ENCODE measurements at regions not wholly inside any gene's neighbourhood (a gene's known extent, or its start where the extent isn't known, plus 50 kb on each side); places are given as distances from the start of the nearest gene placed in this dataset.

- Histone ChIP-seq H3K4me3 (ENCODE audit: insufficient read depth, low read depth, low read length) (no peak overlapping the region), H3K36me3 (ENCODE audit: control insufficient read depth, insufficient read depth, low read length) (no peaks in the 10 kb centered on the region), H3K9me3 (ENCODE audit: control insufficient read depth, insufficient read depth, low read length) (no peaks in the 10 kb centered on the region; the same call in 1 of the 2 replicates), H3K18ac (ENCODE audit: low read depth, low read length) (no peak overlapping the region), H2AK9ac (replicated peaks; ENCODE audit: low read depth, low read length, poor library complexity) (no peak overlapping the region), H3K9ac (ENCODE audit: low read depth, low read length) (no peak overlapping the region), H2BK5ac (ENCODE audit: low read depth, low read length, poor library complexity, severe bottlenecking) (no peak overlapping the region), H3K4ac (ENCODE audit: low read depth, low read length) (no peak overlapping the region), H2BK120ac (ENCODE audit: low read depth, low read length) (no peak overlapping the region), H3K79me1 (ENCODE audit: low read depth in 1 of 2, low read length in 2 of 2) (no peaks in the 10 kb centered on the region), H2AFZ (replicated peaks; ENCODE audit: low read length, poor library complexity) (no peak overlapping the region), H3K27ac (ENCODE audit: insufficient read depth, low read length) (no peak overlapping the region), H4K91ac (ENCODE audit: insufficient read depth, low read depth, low read length) (no peak overlapping the region), H3K14ac (replicated peaks; ENCODE audit: low read depth, low read length) (no peak overlapping the region), H2BK20ac (ENCODE audit: low read depth, low read length) (no peak overlapping the region), H2BK15ac (ENCODE audit: low read depth, low read length) (no peak overlapping the region), H3K27me3 (ENCODE audit: control insufficient read depth, insufficient read depth, low read length) (no peaks in the 10 kb centered on the region), H3K4me1 (ENCODE audit: control insufficient read depth, insufficient read depth, low read length) (no peaks in the 10 kb centered on the region), H3K23ac (ENCODE audit: low read depth, low read length) (no peak overlapping the region), H3K56ac (ENCODE audit: extremely low read depth, insufficient read depth, low read length) (no peak overlapping the region), H3K4me2 (ENCODE audit: low read depth, low read length) (no peak overlapping the region), H2AK5ac (ENCODE audit: low read depth, low read length) (no peak overlapping the region), H3K9me1 (ENCODE audit: insufficient read depth, low read length) (no peaks in the 10 kb centered on the region), H4K5ac (ENCODE audit: low read depth, low read length) (no peak overlapping the region), H4K20me1 (ENCODE audit: insufficient read depth, low read length) (no peaks in the 10 kb centered on the region), H4K8ac (ENCODE audit: low read depth in 2 of 2, low read length in 2 of 2) (no peak overlapping the region)
- intact Hi-C loops (cut with micrococcal nuclease) (no loop called here), dilution Hi-C loops (cut with HindIII; ENCODE audit: low sequenced_read_pairs, unreplicated experiment) (no loop called here), in situ Hi-C loops (cut with MboI; ENCODE audit: low sequenced_read_pairs) (no loop called here)
- CTCF ChIA-PET = interaction anchor here (0.5 kb wide), 1 partner anchor 880 kb away, joined by 3 read pairs; no protein-coding TSS in a partner anchor
- ATAC-seq (ENCODE audit: low read depth) (no peak), DNase-seq (no peak)
- no CpG with 5 or more reads among the region's 2 CpGs for WGBS, 2 experiments (ENCODE audit: extremely low coverage in 2 of 2, insufficient read length in 1 of 2)
- no TSS peak for BruUV-seq (replicated peaks)
- POLR2A ChIA-PET (ENCODE audit: unreplicated experiment) = no interaction called here
- TF ChIP-seq ELK1 (IDR thresholded peaks at IDR 0.05; ENCODE audit: borderline replicate concordance, low read depth, low read length) = no peak
- TF ChIP-seq USF2 (IDR thresholded peaks at IDR 0.05; ENCODE audit: low read depth, low read length) = no peak
- TF ChIP-seq RAD21 (IDR thresholded peaks at IDR 0.05; ENCODE audit: low read length) = no peak
- no peak for TF ChIP-seq MAZ (IDR thresholded peaks at IDR 0.05; ENCODE audit: borderline replicate concordance, low read depth, low read length)
- TF ChIP-seq MAFK (IDR thresholded peaks at IDR 0.05; ENCODE audit: low read depth, low read length) = no peak
- TF ChIP-seq CHD1 (IDR thresholded peaks at IDR 0.05; ENCODE audit: low read depth, low read length) = no peak
- TF ChIP-seq CTCF (conservative IDR thresholded peaks at IDR 0.05; ENCODE audit: low read depth, low read length) = no peak
Observed at GRCh38 chr4:134141728-134142127, 59.9 kb downstream of the PABPC4L start.

Measured in IMR-90 (cell line).